DMS53 (cell line): ENCODE measurements at regions not wholly inside any gene's neighbourhood (a gene's known extent, or its start where the extent isn't known, plus 50 kb on each side); places are given as distances from the start of the nearest gene placed in this dataset.

Experiments used
- DNase-seq: peaks from one replicate; lab custom pipeline; 2025; lab: John Stamatoyannopoulos, UW

- DNase-seq: no peak
These were observed 56.6 kb downstream of the HLA-G start for GRCh38 chr6:29884261-29884660.

- no peak for DNase-seq
These were observed 55.6 kb upstream of the HLA-A start for GRCh38 chr6:29886701-29887100.

GRCh38 chr6:29887330-29887818 is 55.0 kb upstream of the HLA-A start:
- peak; percentile 67 for DNase-seq

- peak; percentile 93 for DNase-seq
These were observed 54.2 kb upstream of the HLA-A start for GRCh38 chr6:29887819-29888776.
